ENCODE measurements at regions not wholly inside any gene's neighbourhood (a gene's known extent, or its start where the extent isn't known, plus 50 kb on each side); places are given as distances from the start of the nearest gene placed in this dataset.
"Not testable (repeated sequence)": the region's sequence is repeated elsewhere in the genome, so short reads cannot be mapped to it uniquely, and the experiment has no call there.

DNA sequence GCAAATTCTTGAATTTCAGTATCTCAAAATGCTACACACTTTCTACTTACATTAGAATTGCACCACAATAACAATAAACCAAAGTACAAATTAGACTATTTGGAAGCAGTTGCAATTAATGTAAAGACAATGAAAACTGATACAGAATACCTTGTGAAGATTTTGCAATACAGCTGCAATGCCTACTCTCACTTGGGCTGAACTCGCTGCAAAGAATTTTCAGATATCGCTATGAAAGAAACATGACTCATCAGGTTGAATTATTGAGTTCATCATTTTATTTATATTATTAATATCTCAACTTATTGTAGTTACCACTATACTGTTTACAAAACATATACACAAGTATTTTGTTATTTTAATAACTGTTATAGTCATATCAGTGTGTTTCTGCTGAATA lies 108.0 kb upstream of the TMTC2 start:
- H4K20me1 ChIP-seq: no peaks in the 10 kb centered on the region
- H3K36me3 ChIP-seq: no peaks in the 10 kb centered on the region
- H3K27me3 ChIP-seq: no peaks in the 10 kb centered on the region
- no peak overlapping the region for H3K4me3 ChIP-seq
- no peaks in the 10 kb centered on the region for H3K9me3 ChIP-seq (replicated peaks in 1 of 11)
- H3K4me1 ChIP-seq: no peaks in the 10 kb centered on the region
- no peak overlapping the region for H3K27ac ChIP-seq
- no peak for TF ChIP-seq Cebpa-rat (IDR thresholded peaks at IDR 0.05)
- H3K4me2 ChIP-seq: no peak overlapping the region
- H3K9ac ChIP-seq: no peak overlapping the region

DNA sequence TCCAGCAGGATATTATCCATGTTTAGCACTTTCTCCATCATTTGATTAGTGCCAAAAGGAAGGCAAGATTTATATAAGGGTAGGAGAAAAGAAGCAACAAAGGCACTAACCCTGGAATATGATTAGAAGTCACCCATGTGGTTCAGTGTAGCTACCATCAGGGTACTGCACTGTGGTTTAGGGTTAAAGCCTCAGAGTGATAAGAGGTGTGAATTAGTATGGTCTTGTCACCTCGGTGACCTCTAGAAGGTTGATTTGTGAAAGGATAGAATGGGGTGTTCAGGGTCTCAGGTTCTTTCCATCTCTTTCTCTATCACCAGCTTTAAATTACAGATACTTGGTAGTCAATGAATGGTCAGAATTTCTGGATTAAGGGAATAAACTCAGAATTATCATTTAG lies 103.0 kb upstream of the TMTC2 start:
- H3K4me1 ChIP-seq: no peaks in the 10 kb centered on the region
- H3K27ac ChIP-seq: no peak overlapping the region
- no peaks in the 10 kb centered on the region for H3K36me3 ChIP-seq
- H3K27me3 ChIP-seq: no peaks in the 10 kb centered on the region
- H3K4me2 ChIP-seq: no peak overlapping the region
- H3K9me3 ChIP-seq (replicated peaks in 1 of 11): peaks cover 0 to 20% (median 17%) of the 10 kb centered on the region in 11 experiments; a peak in 12 of 22 replicates
- no peak overlapping the region for H3K9ac ChIP-seq
- H3K4me3 ChIP-seq: no peak overlapping the region
- no peaks in the 10 kb centered on the region for H4K20me1 ChIP-seq
- TF ChIP-seq Cebpa-rat (IDR thresholded peaks at IDR 0.05): no peak

GRCh38 chr12:82593143-82593542 lies 93.6 kb upstream of the TMTC2 start:
- TF ChIP-seq Cebpa-rat (IDR thresholded peaks at IDR 0.05): no peak
- no peaks in the 10 kb centered on the region for H3K27me3 ChIP-seq
- H3K27ac ChIP-seq: no peak overlapping the region
- H3K4me3 ChIP-seq: no peak overlapping the region
- H3K9ac ChIP-seq: no peak overlapping the region
- no peaks in the 10 kb centered on the region for H4K20me1 ChIP-seq
- H3K4me1 ChIP-seq: peaks cover 0 to 37% (median 6%) of the 10 kb centered on the region in 10 experiments; a peak in 8 of 20 replicates
- peaks cover 8 to 25% (median 17%) of the 10 kb centered on the region in 11 experiments; a peak in 15 of 22 replicates for H3K9me3 ChIP-seq (replicated peaks in 1 of 11)
- no peak overlapping the region; a peak in 1 of 22 replicates for H3K4me2 ChIP-seq
- no peaks in the 10 kb centered on the region for H3K36me3 ChIP-seq

DNA sequence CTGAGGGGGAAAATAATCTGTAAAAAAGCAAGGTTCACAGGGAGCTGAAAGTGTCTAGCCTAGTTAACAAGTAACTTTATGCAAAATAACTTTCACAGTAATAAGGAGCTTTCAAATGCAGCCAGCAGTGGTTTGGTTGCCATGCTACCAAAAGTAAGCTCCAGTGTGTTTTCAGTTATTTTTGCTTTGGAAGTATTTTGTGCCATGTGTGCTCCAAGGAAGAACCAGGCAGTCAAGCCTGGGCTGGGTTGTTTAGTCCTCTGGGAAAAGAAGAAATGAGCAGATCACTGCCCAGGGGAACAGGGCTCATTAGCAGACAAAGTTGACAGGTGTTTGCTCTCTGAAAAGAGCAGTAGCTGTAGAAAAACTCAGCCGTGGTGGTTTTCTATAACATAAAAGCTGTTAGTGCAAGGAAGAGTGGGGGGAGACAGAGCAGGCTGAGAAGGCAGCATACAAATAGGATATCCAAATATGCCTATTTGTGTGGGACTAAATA lies 92.8 kb upstream of the TMTC2 start:
- H4K20me1 ChIP-seq: no peaks in the 10 kb centered on the region
- H3K27ac ChIP-seq: no peak overlapping the region
- no peaks in the 10 kb centered on the region for H3K36me3 ChIP-seq
- peaks cover 0 to 37% (median 6%) of the 10 kb centered on the region in 10 experiments; a peak in 8 of 20 replicates for H3K4me1 ChIP-seq
- H3K9me3 ChIP-seq (replicated peaks in 1 of 11): peaks cover 0 to 17% (median 10%) of the 10 kb centered on the region in 11 experiments; a peak in 12 of 22 replicates
- no peaks in the 10 kb centered on the region for H3K27me3 ChIP-seq
- peak overlapping the region in 6 of 11 experiments; percentile 0 to 59 (median 50); a peak in 9 of 22 replicates for H3K4me2 ChIP-seq
- TF ChIP-seq Cebpa-rat (IDR thresholded peaks at IDR 0.05): no peak
- no peak overlapping the region for H3K9ac ChIP-seq
- H3K4me3 ChIP-seq: no peak overlapping the region

DNA sequence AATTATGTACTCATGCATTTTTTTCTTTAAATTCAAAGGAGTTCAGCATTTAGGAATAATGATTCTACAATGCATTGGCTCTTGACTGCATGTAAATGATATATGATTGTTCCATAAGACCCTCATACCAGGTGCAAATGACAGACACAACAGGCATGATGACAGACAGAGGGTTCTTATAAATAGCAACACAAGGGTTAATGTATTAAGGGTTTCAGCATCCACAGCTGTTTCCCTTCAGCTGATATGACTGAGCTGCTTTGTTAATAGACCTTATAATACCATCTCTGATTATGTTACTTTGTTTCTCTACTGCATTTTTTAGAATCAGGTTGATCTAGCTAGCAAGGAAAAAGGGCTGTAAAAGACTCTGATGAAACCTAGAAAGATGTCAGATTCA lies 90.8 kb upstream of the TMTC2 start:
- H3K27me3 ChIP-seq: no peaks in the 10 kb centered on the region
- H3K4me2 ChIP-seq: peak overlapping the region in 2 of 11 experiments; percentile 19 to 25; a peak in 6 of 22 replicates
- no peak for TF ChIP-seq Cebpa-rat (IDR thresholded peaks at IDR 0.05)
- peaks cover 0 to 6% (median under 1%) of the 10 kb centered on the region in 11 experiments; a peak in 1 of 22 replicates for H3K9me3 ChIP-seq (replicated peaks in 1 of 11)
- peaks cover 0 to 37% (median 6%) of the 10 kb centered on the region in 10 experiments; a peak in 8 of 20 replicates for H3K4me1 ChIP-seq
- H4K20me1 ChIP-seq: no peaks in the 10 kb centered on the region
- H3K36me3 ChIP-seq: no peaks in the 10 kb centered on the region
- no peak overlapping the region for H3K9ac ChIP-seq
- no peak overlapping the region for H3K4me3 ChIP-seq
- H3K27ac ChIP-seq: no peak overlapping the region

DNA sequence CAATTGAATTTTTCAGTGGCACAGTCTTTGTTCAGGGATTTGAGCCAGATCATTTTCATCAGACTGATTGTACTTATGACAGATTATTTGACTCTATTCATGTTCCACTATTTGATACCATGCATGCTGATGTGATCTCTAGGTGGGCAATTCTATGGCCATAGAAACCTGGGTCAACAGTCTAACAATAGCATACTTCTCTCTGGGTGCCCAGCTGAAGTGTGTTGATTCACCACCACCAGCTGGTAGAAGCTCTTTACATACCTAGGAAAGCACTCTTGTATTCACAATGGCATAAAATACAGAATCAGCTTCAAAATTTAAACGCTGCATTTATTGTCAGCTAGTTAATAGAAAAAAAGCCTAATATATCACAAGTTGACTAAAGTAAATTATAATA lies 90.2 kb upstream of the TMTC2 start:
- Histone ChIP-seq H3K27me3 (no peaks in the 10 kb centered on the region), H3K4me3 (no peak overlapping the region), H3K27ac (no peak overlapping the region), H3K9me3 (replicated peaks in 1 of 11) (peaks cover 0 to under 1% (median 0%) of the 10 kb centered on the region in 11 experiments; a peak in 1 of 22 replicates), H3K4me2 (peak overlapping the region in 2 of 11 experiments; percentile 19 to 25; a peak in 5 of 22 replicates), H3K9ac (no peak overlapping the region), H3K36me3 (no peaks in the 10 kb centered on the region), H3K4me1 (peaks cover 0 to 37% (median 6%) of the 10 kb centered on the region in 10 experiments; a peak in 8 of 20 replicates), H4K20me1 (no peaks in the 10 kb centered on the region)
- no peak for TF ChIP-seq Cebpa-rat (IDR thresholded peaks at IDR 0.05)

- TF ChIP-seq Cebpa-rat (IDR thresholded peaks at IDR 0.05): no peak
These were observed 86.3 kb upstream of the TMTC2 start for GRCh38 chr12:82600379-82600778.

GRCh38 chr12:82603647-82604046 lies 83.1 kb upstream of the TMTC2 start:
- peak overlapping the region in 4 of 11 experiments; percentile 5 to 36 (median 18); a peak in 5 of 22 replicates for H3K4me2 ChIP-seq
- H3K9me3 ChIP-seq (replicated peaks in 1 of 11); H3K4me3 ChIP-seq; H3K27ac ChIP-seq; H3K9ac ChIP-seq; H3K4me1 ChIP-seq; H3K27me3 ChIP-seq; H4K20me1 ChIP-seq; H3K36me3 ChIP-seq: not testable (repeated sequence)

More at GRCh38 chr12:82600379-82600778, 86.3 kb upstream of the TMTC2 start:
- Histone ChIP-seq H3K4me3 (no peak overlapping the region), H4K20me1 (no peaks in the 10 kb centered on the region), H3K4me1 (peaks cover 0 to 19% (median 3%) of the 10 kb centered on the region in 10 experiments; a peak in 6 of 20 replicates), H3K9ac (no peak overlapping the region), H3K4me2 (no peak overlapping the region; a peak in 4 of 22 replicates), H3K36me3 (no peaks in the 10 kb centered on the region), H3K27me3 (no peaks in the 10 kb centered on the region), H3K27ac (no peak overlapping the region), H3K9me3 (replicated peaks in 1 of 11) (peaks cover 0 to 5% (median 0%) of the 10 kb centered on the region in 11 experiments; a peak in 2 of 22 replicates)

- Histone ChIP-seq H4K20me1 (no peaks in the 10 kb centered on the region), H3K4me1 (peaks cover 0 to 8% (median 0%) of the 10 kb centered on the region in 10 experiments; a peak in 6 of 20 replicates), H3K9me3 (replicated peaks in 1 of 11) (peaks cover 0 to 5% (median 0%) of the 10 kb centered on the region in 11 experiments; a peak in 2 of 22 replicates), H3K27ac (no peak overlapping the region), H3K9ac (no peak overlapping the region), H3K36me3 (no peaks in the 10 kb centered on the region), H3K4me2 (no peak overlapping the region; a peak in 1 of 22 replicates), H3K4me3 (no peak overlapping the region), H3K27me3 (no peaks in the 10 kb centered on the region)
- no peak for TF ChIP-seq Cebpa-rat (IDR thresholded peaks at IDR 0.05)
These were observed 81.6 kb upstream of the TMTC2 start for GRCh38 chr12:82605115-82605514.

DNA sequence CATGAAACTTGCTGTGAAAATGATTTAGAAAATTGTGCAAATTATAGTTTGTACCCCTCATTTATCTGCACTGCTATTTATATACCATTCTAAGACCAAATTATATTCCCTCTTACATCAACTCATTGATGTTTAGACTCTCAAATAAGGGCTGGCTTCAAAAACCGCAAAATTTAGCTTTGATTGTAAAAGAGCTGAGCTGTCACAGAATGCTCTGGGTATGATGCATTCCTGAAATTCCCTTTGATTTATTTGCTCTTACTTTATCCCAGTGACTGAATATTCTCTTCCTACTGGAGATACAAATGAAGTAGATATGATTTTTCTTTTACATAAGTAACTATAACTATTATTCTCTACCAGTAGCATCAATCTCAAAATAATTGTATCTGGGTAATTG lies 78.0 kb upstream of the TMTC2 start:
- Histone ChIP-seq H3K27ac (no peak overlapping the region), H3K27me3 (no peaks in the 10 kb centered on the region), H3K4me2 (no peak overlapping the region), H3K4me3 (no peak overlapping the region), H3K4me1 (peaks cover 0 to 6% (median 0%) of the 10 kb centered on the region in 10 experiments; a peak in 5 of 20 replicates), H3K9me3 (replicated peaks in 1 of 11) (no peaks in the 10 kb centered on the region), H4K20me1 (no peaks in the 10 kb centered on the region), H3K36me3 (no peaks in the 10 kb centered on the region), H3K9ac (no peak overlapping the region)
- no peak for TF ChIP-seq Cebpa-rat (IDR thresholded peaks at IDR 0.05)

Data from BLaER1 treated with 17β-estradiol and CSF1 and Interleukin-3, amounts not matched to agents 10 nM and 100 nM (cell line).